ENCODE measurements at regions not wholly inside any gene's neighbourhood (a gene's known extent, or its start where the extent isn't known, plus 50 kb on each side); places are given as distances from the start of the nearest gene placed in this dataset.

GRCh38 chr4:45795135-45795534 is 328.7 kb downstream of the GABRG1 start:
- ChIA-PET CTCF (ENCODE audit: low intra/inter-chr PET ratio, low total read pairs) (no interaction called here), POLR2A (no interaction called here)
- in situ Hi-C loops (cut with HindIII; ENCODE audit: extremely low pct_ligation_motif_present, low pct_unique_long_range_greater_than_20kb) = no loop called here
- Histone ChIP-seq H3K9me3 (ENCODE audit: low read length) (no peaks in the 10 kb centered on the region), H3K9ac (ENCODE audit: insufficient read depth, low read depth, low read length) (no peak overlapping the region), H3K27ac (ENCODE audit: extremely low read length, insufficient read depth, low read length) (no peak overlapping the region), H4K20me1 (ENCODE audit: insufficient read depth, low read length) (no peaks in the 10 kb centered on the region), H3K4me1 (ENCODE audit: insufficient read depth, low read length) (no peaks in the 10 kb centered on the region), H3K4me2 (ENCODE audit: low read depth, low read length) (no peak overlapping the region), H2AFZ (ENCODE audit: low read length) (no peak overlapping the region), H3K4me3 (replicated peaks in 1 of 3; ENCODE audit: insufficient read depth in 1 of 3, low read depth in 2 of 3, low read length in 3 of 3) (no peak overlapping the region), H3K27me3 (ENCODE audit: control insufficient read depth in 1 of 2, insufficient read depth in 2 of 2, low read length in 2 of 2) (no peaks in the 10 kb centered on the region), H3K79me2 (ENCODE audit: insufficient read depth, low read length) (no peaks in the 10 kb centered on the region), H3K36me3 (replicated peaks in 1 of 2; ENCODE audit: control insufficient read depth in 1 of 2, insufficient read depth in 2 of 2, low read length in 2 of 2) (no peaks in the 10 kb centered on the region)
- 24% methylated on average over 6 of the region's 6 CpGs for WGBS (ENCODE audit: low lambda C conversion rate)
- FAIRE-seq (no peak), DNase-seq (ENCODE audit: low spot score) (no peak), ATAC-seq (no peak)
- intact Hi-C loops (cut with micrococcal nuclease; ENCODE audit: unreplicated experiment) = no loop called here
- no peak for TF ChIP-seq ZFP36 (IDR thresholded peaks at IDR 0.05; ENCODE audit: borderline replicate concordance, low read depth, low read length, partially characterized antibody)
- no peak for TF ChIP-seq ZSCAN25 (CRISPR knock-in tag; IDR thresholded peaks at IDR 0.05)
- TF ChIP-seq KMT2B (CRISPR knock-in tag; IDR thresholded peaks at IDR 0.05) = no peak
- no TSS peak for BruUV-seq (replicated peaks)

GRCh38 chr4:45778514-45778913 is 345.3 kb downstream of the GABRG1 start:
- no peak for FAIRE-seq
- no peak overlapping the region for H2AFZ ChIP-seq (ENCODE audit: low read length)
- no peak overlapping the region for H3K4me2 ChIP-seq (ENCODE audit: low read depth, low read length)
- no peaks in the 10 kb centered on the region for H3K9me3 ChIP-seq (ENCODE audit: low read length)
- TF ChIP-seq ZNF576 (CRISPR knock-in tag; IDR thresholded peaks at IDR 0.05) (no peak), SSRP1 (CRISPR knock-in tag; IDR thresholded peaks at IDR 0.05) (no peak)
- H3K9ac ChIP-seq (ENCODE audit: insufficient read depth, low read depth, low read length) = no peak overlapping the region
- no TSS peak for BruUV-seq (replicated peaks)
- ChIA-PET POLR2A (no interaction called here), CTCF (ENCODE audit: low intra/inter-chr PET ratio, low total read pairs) (no interaction called here)
- no peaks in the 10 kb centered on the region for H3K79me2 ChIP-seq (ENCODE audit: insufficient read depth, low read length)
- H3K36me3 ChIP-seq (replicated peaks in 1 of 2; ENCODE audit: control insufficient read depth in 1 of 2, insufficient read depth in 2 of 2, low read length in 2 of 2) = no peaks in the 10 kb centered on the region
- in situ Hi-C loops (cut with HindIII; ENCODE audit: extremely low pct_ligation_motif_present, low pct_unique_long_range_greater_than_20kb) = no loop called here
- ATAC-seq = no peak
- no peaks in the 10 kb centered on the region for H3K4me1 ChIP-seq (ENCODE audit: insufficient read depth, low read length)
- no peak overlapping the region for H3K4me3 ChIP-seq (replicated peaks in 1 of 3; ENCODE audit: insufficient read depth in 1 of 3, low read depth in 2 of 3, low read length in 3 of 3)
- no peak overlapping the region for H3K27ac ChIP-seq (ENCODE audit: extremely low read length, insufficient read depth, low read length)
- intact Hi-C loops (cut with micrococcal nuclease; ENCODE audit: unreplicated experiment) = no loop called here
- H3K27me3 ChIP-seq (ENCODE audit: control insufficient read depth in 1 of 2, insufficient read depth in 2 of 2, low read length in 2 of 2) = no peaks in the 10 kb centered on the region
- no peaks in the 10 kb centered on the region for H4K20me1 ChIP-seq (ENCODE audit: insufficient read depth, low read length)
- WGBS (ENCODE audit: low lambda C conversion rate) = 12% methylated on average over 1 of the region's 1 CpG
- peak; percentile 1 for DNase-seq (ENCODE audit: low spot score)

Measured in HepG2 (cell line).